ENCODE measurements at regions not wholly inside any gene's neighbourhood (a gene's known extent, or its start where the extent isn't known, plus 50 kb on each side); places are given as distances from the start of the nearest gene placed in this dataset.

DNA sequence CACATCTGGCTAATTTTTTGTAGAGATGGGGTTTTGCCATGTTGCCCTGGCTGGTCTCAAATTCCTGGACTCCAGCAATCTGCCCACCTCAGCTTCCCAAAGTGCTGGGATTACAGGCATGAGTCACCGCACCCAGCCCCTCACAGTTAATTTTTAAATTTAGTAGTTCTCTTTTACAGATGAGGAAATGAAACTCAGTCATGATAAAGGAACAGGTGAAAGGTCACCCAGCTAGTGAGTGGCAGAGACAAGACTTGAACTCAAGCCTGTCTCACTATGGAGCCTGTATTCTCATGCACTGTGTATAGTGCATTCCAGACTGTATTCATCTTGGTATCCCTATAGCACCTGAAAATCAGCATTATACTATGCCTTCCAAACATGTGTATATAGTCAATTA lies 77.1 kb upstream of the WSB1 start:
- no peak for DNase-seq

DNA sequence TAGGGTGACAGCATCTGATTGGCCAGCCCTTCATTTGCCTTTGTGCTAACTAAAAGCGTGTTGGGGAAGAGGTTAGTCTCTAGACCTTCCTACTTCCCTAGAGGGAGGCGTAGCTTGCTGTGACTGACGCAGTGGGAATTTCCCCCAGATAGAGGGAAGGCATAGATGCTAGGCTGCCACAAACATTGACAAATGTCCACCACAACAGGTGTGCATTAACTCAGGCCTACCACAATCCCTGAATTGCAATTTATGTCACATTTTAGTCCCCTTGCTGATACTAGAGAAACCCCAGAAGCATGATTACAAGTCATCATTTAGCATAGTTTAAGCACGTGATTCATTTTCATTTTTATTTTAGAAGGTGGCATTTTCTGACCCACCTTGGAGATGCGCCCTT lies 76.3 kb upstream of the WSB1 start:
- no peak for DNase-seq

DNA sequence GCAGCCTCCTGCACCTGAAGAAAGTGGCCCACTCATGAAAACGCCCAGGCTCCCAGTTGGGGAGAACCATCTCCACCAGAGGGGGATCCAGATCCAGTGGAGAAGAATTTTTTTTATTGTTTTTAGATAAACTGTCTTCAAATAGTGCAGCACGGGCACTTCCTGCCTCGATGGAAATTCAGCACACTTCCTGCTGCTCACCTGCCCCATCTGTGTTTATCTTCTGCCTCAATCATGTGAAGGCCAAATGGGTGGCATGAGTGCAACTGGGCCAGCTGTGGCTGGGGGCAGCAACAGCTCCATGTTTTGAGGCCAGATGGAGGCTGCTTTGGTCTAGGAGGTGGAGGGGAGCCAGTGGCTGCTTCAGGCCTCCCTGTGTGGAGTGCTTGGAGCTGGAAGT lies 75.9 kb upstream of the WSB1 start:
- DNase-seq: no peak

DNA sequence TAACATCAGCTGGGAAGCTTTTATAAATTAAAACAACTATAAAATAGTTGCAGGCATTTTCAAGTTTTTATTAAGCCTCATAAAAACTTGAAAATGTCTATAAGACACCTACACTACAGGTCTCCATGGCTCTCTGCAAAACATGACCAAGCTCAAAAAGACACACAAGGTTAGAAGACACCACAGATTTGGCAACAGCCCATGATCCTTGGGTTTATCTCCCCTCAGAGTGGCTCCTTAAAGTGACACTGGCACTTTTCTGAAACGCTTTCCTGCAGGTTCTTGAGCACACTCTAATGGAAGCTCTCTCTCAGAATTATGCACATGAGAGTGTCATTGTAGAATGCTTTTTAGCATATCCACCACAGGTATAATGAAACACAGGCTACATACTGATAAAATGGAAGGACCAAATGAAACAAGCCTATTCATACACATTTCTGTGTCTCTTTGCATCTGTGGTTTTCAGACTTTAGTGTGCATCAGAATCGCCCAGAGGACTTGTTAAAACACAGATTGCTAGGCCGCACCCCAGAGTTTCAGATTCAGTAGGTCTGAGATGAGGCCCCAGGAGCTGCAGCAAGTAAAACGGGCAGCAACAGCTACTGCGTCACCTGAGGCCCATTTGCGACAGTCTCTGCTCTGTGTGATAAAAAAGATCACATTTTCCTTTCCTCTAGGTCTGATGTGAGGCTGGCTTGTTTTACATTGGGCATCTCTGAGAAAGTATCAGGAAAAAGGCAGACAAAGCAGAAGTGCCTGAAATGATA lies 75.0 kb upstream of the WSB1 start:
- no peak for DNase-seq

DNA sequence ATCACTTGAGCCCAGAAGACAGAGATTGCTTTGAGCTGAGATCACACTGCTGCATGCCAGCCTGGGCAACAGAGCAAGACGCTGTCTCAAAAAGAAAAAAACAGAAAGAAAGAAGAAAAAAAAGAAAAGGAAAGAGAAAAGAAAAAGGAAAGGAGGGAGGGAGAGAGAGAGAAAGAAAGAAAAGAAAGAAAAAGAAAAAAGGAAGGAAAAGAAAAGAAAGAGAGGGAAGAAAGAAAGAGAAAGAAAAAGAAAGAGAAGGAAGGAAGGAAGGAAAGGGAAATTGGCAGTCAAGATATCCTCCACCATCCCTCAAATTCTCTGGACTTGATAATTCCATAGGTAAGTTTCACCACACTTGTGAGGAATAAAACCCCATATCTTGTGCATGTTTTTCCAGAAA lies 71.4 kb upstream of the WSB1 start:
- DNase-seq: no peak

DNA sequence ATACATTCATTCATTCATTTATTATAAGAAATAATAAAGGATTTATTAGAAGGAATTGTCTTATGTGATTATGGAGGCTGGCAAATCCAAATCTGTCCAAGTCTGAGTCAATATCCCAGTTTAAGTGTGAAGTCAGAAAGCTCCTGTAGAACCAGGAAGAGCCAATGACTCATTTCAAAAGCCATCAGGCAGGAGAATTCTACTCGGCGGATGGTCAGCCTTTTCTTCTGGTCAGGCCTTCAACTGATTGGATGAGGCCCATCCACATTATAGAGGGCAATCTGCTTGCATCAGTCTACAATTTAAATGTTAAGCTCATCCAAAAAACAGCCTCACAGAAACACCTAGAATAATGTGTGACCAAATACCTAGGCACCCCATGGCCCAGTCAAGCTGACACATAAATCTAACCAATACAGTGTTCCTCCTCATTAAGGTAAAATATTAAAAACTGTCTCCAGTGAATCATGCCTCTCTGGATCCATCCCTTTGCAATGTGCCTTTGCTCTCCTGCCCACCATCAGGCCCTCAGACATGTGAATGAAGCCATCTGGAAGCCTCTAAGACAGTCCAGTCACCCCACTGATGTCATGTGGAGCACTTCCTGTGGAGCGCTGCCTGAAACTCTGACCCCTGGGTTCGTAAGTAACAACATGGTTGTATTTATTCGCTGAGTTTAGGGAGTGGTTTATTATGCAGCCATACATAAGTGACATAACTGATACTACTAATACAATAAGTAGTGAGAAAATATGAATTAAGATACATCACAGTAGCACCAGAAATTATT lies 69.2 kb upstream of the WSB1 start:
- peak; percentile 62 for DNase-seq

DNA sequence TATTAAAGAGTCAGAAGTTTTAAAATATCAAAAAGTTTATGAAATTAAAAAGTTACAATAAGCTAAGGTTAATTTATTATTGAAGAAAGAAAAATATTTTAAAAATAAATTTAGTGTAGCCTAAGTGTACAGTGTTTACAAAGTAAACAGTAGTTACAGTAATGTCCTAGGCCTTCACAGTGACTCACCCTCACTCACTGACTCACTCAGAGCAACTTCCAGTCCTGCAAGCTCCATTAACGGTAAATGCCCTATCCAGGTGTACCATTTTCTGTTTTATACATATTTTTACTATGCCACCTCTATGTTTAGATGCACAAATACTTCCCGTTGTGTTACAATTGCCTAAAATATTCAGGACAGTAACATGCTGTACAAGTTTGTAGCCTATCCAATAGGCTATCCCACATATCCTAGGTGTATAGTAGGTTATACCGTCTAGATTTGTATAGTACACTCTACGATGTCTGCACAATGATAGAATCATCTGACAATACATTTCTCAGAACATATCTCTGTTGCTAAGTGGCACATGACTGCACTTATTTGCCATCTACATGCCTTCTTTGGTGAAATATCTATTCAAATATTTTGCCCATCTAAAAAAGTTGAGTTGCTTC lies 67.2 kb upstream of the WSB1 start:
- DNase-seq: peak; percentile 64

DNA sequence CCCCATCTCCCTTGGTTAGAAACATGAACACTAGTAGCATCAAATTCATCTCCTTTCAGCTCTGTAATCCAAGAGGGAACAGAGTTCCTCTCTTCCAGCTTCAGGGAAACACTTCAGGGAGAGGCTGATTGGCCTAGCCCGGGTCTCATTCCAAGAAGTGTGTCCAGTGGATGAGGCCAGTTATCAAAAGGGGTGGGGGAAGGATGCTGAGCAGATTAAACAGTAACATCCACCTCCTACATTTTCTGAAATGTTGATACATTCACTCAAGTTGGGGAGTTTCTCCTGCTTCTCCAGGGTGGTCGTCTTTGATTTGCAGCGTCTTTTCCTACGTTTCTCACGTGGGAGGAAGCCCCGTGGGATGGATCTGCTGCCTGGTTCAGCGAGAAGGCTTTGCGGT lies 62.9 kb upstream of the WSB1 start:
- DNase-seq: no peak

DNA sequence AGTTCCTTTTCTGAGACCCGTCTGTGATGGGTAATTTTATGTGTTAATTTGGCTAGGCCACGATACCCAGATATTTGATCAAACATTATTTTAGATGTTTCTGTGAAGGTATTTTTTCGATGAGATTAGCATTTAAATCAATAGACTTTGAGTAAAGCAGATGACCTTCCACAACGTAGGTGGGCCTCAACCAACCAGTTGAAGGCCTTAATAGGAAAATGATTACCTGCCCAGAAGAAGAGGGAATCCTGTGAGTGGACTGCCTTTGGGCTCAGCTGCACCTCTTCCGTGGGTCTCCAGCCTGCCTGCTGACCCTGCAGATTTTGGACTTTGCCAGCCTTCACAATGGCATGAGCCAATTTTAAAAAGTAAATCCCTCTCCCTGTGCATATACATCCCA lies 61.6 kb upstream of the WSB1 start:
- DNase-seq: no peak

DNA sequence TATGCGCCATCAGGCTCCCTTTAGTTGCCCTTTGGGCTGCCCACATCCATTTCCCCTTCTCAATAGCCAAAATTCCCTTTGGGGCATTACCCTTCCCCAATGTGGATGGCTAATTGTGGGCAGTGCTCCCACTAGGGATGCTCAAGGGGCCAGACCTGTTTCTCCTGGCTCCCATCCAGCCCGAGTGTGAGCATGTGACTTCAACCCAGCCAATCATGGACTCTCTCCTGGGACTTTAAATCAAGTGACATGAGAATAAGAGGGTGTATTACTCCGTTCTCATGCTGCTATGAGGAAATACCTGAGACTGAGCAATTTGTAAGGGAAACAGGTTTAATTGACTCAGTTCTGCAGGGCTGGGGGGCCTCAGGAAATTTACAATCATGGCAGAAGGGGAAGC lies 60.9 kb upstream of the WSB1 start:
- no peak for DNase-seq

DNA sequence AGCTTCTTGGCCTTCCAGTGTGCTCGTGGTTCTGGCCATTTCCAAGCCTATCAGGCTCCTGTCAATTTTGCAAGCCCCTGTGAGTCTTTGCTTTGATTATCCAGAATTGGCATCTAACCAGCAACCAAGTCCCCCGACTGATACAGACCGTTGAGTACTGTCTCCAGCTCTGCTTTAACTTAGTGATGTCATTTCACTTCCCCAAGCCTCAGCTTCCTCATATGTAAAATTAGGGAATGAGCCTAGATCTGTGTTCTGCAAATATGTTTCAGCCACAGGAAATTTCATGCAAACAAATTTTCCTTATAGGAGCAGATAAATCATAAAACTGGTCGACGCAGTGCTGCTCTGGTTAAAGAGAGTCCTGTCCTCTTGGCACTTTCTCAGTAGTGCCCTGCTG lies 60.1 kb upstream of the WSB1 start:
- no peak for DNase-seq

DNA sequence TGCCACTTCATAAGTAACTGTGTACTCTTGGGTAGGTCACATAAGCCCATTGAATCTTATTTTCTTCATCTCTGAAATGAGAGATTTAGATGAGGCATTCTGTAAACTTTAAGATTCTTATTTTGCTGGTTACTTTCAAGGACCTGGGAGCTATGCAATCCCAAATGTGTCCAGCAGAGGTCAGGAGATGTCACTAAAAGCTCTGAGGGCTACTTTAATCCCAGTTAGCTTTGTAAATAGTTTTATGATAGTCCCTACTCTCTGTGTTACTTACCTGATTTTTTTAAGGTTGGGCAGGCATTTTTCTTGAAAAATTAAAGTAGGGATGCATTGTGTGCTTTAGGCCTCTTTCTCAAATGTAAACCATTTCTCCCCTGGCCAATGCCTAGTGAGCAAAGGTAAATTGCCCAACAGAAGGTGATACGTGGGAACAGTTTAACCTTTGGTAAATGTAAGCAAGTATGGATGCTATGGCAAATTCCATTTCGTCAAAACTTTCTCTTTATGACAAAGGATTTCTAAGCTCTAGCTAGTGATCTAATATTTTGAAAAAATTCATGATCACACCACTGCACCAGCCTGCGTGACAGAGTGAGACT lies 57.1 kb upstream of the WSB1 start:
- peak; percentile 40 for DNase-seq

DNA sequence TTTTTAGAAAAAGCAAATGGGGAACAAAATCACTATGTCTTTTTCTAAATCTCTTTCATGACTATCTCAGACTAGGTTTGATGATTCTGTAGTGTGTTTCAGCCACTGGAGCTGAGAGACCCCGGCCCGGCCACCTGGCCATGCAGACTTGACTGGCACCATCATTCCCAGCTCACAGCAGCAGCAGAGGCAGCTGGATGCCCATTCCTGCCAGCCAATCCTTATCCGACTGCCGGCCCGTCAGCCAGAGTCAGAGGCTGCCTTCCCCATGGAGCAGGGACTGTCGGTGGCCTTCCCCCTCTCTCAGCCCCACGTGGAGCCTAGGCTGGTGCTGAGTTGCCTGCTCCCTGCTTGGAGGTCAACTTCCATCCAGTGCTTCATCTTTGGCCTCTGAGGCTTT lies 56.0 kb upstream of the WSB1 start:
- DNase-seq: no peak

DNA sequence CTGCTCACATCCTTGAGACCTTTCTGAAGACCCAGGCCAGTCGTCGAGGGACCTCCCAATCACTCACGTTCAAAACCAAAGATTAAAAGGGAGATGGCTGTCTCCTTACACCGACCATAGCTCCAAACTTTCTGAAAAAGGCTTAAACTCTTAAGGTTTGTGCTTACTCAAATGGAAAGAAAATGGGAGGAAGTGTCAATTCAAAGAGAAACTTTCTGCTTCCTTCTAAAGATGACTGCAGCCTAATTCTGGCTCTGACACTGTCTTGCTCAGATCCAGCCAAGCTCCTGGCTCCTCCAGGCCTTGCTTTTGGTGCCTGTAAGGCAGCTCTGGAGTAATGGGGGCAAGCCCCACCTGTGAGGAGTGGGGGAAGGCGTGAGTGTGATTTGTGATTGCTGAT lies 54.9 kb upstream of the WSB1 start:
- no peak for DNase-seq

DNA sequence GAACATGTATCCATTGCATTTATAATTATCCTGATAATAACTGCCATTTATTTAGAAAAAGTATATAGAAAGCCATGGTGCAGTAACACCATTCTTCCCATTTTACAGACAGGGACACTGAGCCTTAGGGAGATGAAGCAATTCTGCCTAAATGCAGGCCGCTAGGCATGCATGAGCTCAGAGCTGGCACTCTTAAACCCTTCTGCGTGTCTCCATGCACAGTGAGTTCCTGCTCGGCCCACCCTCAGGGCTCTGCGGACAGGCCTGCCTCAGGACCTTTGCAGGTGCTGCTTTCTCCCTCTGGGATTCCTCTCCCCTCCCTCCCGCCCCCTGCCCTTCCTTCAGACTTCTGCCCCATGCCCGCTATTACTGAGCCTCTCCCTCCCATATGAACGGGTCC lies 54.3 kb upstream of the WSB1 start:
- DNase-seq: no peak

DNA sequence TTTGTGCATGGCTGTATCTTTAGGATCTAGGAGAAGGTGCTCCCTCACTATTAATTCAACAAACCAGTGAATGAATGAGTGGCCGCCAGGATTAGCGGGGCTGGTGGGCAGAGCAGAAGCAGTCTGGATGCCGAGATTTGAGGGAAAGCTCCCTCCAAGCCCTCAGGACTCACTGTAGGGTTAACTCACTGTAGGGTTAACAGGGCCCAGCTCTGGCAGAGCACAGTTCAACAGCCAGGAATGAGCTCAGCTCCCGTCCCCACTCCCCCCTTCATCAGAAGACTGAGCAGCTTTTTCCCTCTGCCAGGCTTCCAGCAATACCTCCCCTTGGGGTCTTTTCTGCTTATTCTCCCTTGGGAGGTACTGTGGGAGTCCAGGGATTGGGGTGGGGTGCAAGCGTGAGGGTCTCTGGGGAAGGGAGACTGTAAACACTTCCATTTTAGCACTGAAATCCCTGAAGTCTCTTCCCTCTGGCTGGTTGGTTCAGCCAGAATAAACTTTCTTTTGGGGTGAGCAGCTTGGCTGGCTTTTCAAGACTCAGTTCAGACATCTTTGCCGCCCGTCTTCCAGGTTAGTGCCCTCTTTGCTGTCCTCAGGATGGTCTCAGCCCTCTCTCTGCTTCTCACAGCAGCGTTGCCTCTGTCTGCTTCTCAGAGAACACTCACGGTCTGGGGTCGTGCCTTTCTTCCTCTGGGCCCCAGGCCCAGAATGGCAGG lies 53.7 kb upstream of the WSB1 start:
- no peak for DNase-seq

DNA sequence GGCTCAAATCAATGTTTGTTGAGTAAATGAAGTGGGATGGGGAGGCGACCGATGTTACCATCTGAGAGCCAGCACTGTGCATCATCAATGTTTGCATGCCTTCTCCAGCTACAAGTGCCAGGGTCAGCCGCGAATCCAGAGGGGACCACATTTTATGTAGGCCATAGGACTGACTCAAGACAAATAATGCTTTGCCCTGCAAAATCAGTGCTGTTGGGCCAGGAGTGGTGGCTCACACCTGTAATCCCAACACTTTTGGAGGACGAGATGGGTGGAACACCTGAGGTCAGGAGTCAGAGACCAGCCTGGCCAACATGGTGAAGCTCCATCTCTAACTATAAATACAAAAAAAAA lies 53.1 kb upstream of the WSB1 start:
- no peak for DNase-seq

DNA sequence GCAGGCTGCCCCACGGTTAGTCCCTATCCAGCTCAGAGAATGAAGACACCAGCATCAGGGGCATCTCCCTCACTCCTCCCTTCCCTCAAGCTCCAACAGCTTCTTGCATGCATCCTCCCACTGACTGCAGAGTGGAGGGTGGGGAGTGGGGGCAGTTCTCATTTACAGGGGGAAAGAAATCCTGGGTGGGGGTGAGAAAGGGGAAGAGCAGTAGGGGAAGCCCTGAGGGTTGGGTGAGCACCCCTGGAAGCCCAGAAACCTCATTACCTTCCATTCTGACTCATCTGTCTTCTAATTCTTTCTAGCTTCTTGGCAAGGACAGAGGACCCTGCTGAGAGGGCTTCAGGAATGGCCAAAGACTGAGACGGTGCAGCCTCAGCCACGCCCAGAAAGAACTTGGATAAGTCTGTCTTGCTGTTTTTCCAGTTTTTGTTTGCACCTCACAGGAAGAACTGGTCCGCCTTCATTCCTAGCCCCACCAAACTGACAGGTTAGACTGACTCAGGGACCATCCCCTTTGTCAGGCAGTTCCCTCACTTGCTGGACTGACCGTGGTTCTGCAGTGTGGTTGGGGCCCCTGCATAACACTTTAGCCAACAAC lies 52.5 kb upstream of the WSB1 start:
- no peak for DNase-seq

DNA sequence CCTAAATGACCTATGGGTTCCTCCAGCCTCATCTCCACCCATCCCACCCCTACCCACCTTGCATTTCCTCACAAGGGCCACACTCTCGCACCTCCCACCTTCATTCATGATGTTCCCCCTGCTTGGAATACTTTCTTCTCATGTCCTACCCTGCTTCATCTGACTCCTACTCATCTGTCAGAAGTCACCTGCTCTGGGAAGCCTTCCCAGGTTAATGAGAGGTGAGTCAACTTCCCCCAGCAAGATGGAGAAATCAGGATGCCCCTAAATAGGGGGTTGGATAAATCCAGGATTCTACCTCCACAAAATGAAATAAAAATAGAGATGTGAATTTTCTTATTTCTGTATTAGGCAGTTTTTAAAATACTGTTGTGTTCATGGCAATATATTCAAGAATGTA lies 51.0 kb upstream of the WSB1 start:
- no peak for DNase-seq

DNA sequence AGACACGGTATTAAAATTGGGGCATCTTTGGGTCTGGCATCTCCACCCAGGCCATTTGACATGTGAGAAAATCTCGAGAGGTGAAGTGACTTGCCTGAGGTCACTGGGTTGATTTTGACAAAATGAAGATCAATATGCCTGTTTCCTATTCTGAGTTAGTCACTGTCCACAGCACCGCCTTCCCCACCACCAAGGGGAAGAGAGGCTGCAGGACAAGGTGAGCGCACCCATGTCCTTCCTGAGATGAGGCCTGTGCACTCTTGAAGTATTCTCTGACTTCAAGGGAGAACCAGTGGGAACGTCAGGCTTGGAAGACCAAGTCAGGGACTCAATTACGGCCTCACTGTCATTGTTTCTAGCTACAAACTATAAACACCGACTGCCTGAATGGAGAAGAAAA lies 49.9 kb upstream of the WSB1 start:
- DNase-seq: no peak
